DOHH2 (cell line): ENCODE measurements at regions not wholly inside any gene's neighbourhood (a gene's known extent, or its start where the extent isn't known, plus 50 kb on each side); places are given as distances from the start of the nearest gene placed in this dataset.

ENCODE experiments used
- EZH2phosphoT487 ChIP-seq: fragments of 200-600 bp; sonication (generic); IDR thresholded peaks from 2 replicates; pipeline ENCODE4 v1.6.1; 2017; ENCODE audit warnings: borderline replicate concordance, mild to moderate bottlenecking, antibody characterized with exemption, low read length, moderate library complexity, mixed read lengths
- TF ChIP-seq, protein P1 (sequence below): fragments of 200-600 bp; sonication (generic); IDR thresholded peaks from one replicate; pipeline ENCODE4 v1.5.1; 2014; ENCODE audit warnings: antibody characterized with exemption, mild to moderate bottlenecking, low read depth, low read length; ENCODE audit not compliant: poor library complexity, severe bottlenecking

DNA sequence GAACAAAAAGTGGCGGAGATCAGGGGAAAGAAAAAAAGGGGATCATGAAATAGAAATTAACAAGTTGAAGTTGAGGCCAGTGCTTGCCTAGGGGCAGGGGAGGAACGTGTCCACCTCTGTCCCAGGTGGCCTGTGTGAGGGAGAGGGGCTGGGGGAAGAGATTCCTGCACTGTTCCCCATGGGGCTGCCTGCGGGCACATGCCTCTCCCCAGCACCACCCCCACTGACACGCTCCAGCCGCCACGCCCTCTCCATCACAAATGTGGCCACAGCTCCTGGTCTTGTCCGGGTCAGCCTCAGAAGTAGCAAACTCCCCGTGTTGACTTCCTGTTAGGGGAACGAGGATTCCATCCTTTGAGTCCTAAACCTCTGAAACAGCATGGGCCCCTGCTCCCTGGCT lies 161.2 kb downstream of the GLI2 start:
- TF ChIP-seq, protein P1, sequence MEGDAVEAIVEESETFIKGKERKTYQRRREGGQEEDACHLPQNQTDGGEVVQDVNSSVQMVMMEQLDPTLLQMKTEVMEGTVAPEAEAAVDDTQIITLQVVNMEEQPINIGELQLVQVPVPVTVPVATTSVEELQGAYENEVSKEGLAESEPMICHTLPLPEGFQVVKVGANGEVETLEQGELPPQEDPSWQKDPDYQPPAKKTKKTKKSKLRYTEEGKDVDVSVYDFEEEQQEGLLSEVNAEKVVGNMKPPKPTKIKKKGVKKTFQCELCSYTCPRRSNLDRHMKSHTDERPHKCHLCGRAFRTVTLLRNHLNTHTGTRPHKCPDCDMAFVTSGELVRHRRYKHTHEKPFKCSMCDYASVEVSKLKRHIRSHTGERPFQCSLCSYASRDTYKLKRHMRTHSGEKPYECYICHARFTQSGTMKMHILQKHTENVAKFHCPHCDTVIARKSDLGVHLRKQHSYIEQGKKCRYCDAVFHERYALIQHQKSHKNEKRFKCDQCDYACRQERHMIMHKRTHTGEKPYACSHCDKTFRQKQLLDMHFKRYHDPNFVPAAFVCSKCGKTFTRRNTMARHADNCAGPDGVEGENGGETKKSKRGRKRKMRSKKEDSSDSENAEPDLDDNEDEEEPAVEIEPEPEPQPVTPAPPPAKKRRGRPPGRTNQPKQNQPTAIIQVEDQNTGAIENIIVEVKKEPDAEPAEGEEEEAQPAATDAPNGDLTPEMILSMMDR: no peak
- TF ChIP-seq EZH2phosphoT487: no peak
